Keratinocyte (primary cell): ENCODE measurements at regions not wholly inside any gene's neighbourhood (a gene's known extent, or its start where the extent isn't known, plus 50 kb on each side); places are given as distances from the start of the nearest gene placed in this dataset.

Experiments
- DNase-seq: peaks from one replicate; pipeline ENCODE4 v3.0.0-alpha.2; 2011; ENCODE audit warnings: low read depth, missing footprints, low spot score
- FAIRE-seq: peaks from 2 replicates; lab custom pipeline; 2011; peaks lifted over from hg19 to GRCh38; lab: Jason Lieb, UNC
- H2AFZ ChIP-seq: 2 replicates; pipeline ENCODE4 v1.6.0; 2012; ENCODE audit warnings: low read length, control low read depth, inconsistent platforms; ENCODE audit not compliant: control insufficient read depth
- H3K27ac ChIP-seq: 2 replicates; pipeline ENCODE4 v1.5.1; 2011; ENCODE audit warnings: low read length; ENCODE audit not compliant: control insufficient read depth, insufficient read depth
- H3K27me3 ChIP-seq: 3 replicates; pipeline ENCODE4 v1.6.0; 2011; ENCODE audit warnings: low read length; ENCODE audit not compliant: control insufficient read depth, insufficient read depth; ENCODE audit errors: extremely low read depth
- H3K36me3 ChIP-seq, 2 experiments: 2 replicates in 1 of 2; 3 replicates in 1 of 2; pipeline ENCODE4 v1.5.1; 2011; ENCODE audit warnings: low read length in 2 of 2, mild to moderate bottlenecking in 1 of 2; ENCODE audit not compliant: control insufficient read depth in 2 of 2, insufficient read depth in 2 of 2; ENCODE audit errors: extremely low read depth in 1 of 2
- H3K4me1 ChIP-seq: 3 replicates; pipeline ENCODE4 v1.5.1; 2011; ENCODE audit warnings: low read length; ENCODE audit not compliant: control insufficient read depth, insufficient read depth; ENCODE audit errors: extremely low read depth
- H3K4me2 ChIP-seq: 3 replicates; pipeline ENCODE4 v1.6.0; 2011; ENCODE audit warnings: low read depth, low read length; ENCODE audit not compliant: control insufficient read depth, insufficient read depth; ENCODE audit errors: extremely low read depth
- H3K4me3 ChIP-seq, 3 experiments: fragments of 200-600 bp in 1 of 3; sonication (generic) in 1 of 3; 2 replicates in 2 of 3; 3 replicates in 1 of 3; pipeline ENCODE4 v1.5.1; 2011 to 2016; ENCODE audit warnings: low read length in 3 of 3, mild to moderate bottlenecking in 3 of 3, control low read depth in 2 of 3, inconsistent platforms in 1 of 3, low read depth in 1 of 3, mixed read lengths in 1 of 3, mixed run types in 1 of 3, moderate library complexity in 1 of 3; ENCODE audit not compliant: control insufficient read depth in 2 of 3, insufficient read depth in 2 of 3; ENCODE audit errors: extremely low read depth in 1 of 3
- H3K79me2 ChIP-seq: 2 replicates; pipeline ENCODE4 v1.6.0; 2012; ENCODE audit warnings: low read length; ENCODE audit not compliant: control insufficient read depth, insufficient read depth
- H3K9ac ChIP-seq: 3 replicates; pipeline ENCODE4 v1.6.0; 2011; ENCODE audit warnings: low read length; ENCODE audit not compliant: control insufficient read depth, insufficient read depth; ENCODE audit errors: extremely low read depth
- H3K9me1 ChIP-seq: 3 replicates; pipeline ENCODE4 v1.6.0; 2011; ENCODE audit warnings: low read length; ENCODE audit not compliant: control insufficient read depth, insufficient read depth; ENCODE audit errors: extremely low read depth
- H3K9me3 ChIP-seq: 2 replicates; pipeline ENCODE4 v1.5.1; 2012; ENCODE audit warnings: low read depth, low read length; ENCODE audit not compliant: control insufficient read depth
- H4K20me1 ChIP-seq: 3 replicates; pipeline ENCODE4 v1.6.0; 2011; ENCODE audit warnings: low read length; ENCODE audit not compliant: control insufficient read depth, insufficient read depth; ENCODE audit errors: extremely low read depth
- EZH2 ChIP-seq: IDR thresholded peaks from one replicate; pipeline ENCODE4 v1.6.1; 2012; ENCODE audit warnings: inconsistent platforms, mild to moderate bottlenecking, low read length, moderate library complexity
- dilution Hi-C: fragments of 300-500 bp; cut with MboI; formaldehyde crosslinking; loops from one replicate; pipeline ENCODE4 v1.7.0; 2020; ENCODE audit warnings: low sequenced_read_pairs; ENCODE audit not compliant: extremely low pct_ligation_motif_present
- TF ChIP-seq, protein P1 (sequence below), 3 experiments: IDR thresholded peaks in 1 of 3; conservative IDR thresholded peaks in 1 of 3; optimal IDR thresholded peaks in 1 of 3; 2 replicates in 2 of 3; 3 replicates in 1 of 3; pipeline versions ENCODE3 to v1.5.1; 2011; ENCODE audit warnings: low read length in 3 of 3, mild to moderate bottlenecking in 3 of 3, moderate library complexity in 2 of 3, control low read depth in 1 of 3, inconsistent platforms in 1 of 3; ENCODE audit not compliant: insufficient read depth in 2 of 3; ENCODE audit errors: extremely low read depth in 1 of 3

DNA sequence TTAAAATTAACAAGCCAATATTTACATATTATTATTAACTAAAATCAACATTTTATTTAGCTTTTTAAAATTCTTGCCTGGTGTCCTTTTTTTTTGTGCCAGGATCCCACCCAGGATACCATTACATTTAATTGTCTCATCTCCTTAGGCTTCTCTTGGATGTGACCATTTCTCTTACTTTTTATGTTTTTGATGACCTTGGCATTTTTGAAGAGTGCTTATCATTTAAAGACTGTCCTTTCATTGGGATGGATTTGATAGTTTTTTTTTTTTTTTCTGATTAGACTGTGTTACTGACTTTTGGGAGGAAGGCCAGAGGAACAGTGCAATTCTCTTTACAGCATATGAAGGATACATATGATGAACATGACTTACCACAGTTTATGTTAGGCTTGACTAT lies 181.4 kb upstream of the SMIM30 start:
- no peaks in the 10 kb centered on the region for H3K27me3 ChIP-seq
- H3K4me1 ChIP-seq = no peaks in the 10 kb centered on the region
- dilution Hi-C loops = no loop called here
- FAIRE-seq (no peak), DNase-seq (no peak)
- no peaks in the 10 kb centered on the region for H3K9me1 ChIP-seq
- H3K9me3 ChIP-seq = no peaks in the 10 kb centered on the region
- H3K36me3 ChIP-seq = no peaks in the 10 kb centered on the region
- no peak overlapping the region for H2AFZ ChIP-seq
- no peak overlapping the region for H3K9ac ChIP-seq
- H3K79me2 ChIP-seq = no peaks in the 10 kb centered on the region
- no peak for TF ChIP-seq EZH2
- TF ChIP-seq, protein P1, sequence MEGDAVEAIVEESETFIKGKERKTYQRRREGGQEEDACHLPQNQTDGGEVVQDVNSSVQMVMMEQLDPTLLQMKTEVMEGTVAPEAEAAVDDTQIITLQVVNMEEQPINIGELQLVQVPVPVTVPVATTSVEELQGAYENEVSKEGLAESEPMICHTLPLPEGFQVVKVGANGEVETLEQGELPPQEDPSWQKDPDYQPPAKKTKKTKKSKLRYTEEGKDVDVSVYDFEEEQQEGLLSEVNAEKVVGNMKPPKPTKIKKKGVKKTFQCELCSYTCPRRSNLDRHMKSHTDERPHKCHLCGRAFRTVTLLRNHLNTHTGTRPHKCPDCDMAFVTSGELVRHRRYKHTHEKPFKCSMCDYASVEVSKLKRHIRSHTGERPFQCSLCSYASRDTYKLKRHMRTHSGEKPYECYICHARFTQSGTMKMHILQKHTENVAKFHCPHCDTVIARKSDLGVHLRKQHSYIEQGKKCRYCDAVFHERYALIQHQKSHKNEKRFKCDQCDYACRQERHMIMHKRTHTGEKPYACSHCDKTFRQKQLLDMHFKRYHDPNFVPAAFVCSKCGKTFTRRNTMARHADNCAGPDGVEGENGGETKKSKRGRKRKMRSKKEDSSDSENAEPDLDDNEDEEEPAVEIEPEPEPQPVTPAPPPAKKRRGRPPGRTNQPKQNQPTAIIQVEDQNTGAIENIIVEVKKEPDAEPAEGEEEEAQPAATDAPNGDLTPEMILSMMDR (optimal IDR thresholded peaks at IDR 0.05 in 1 of 3, IDR thresholded peaks at IDR 0.05 in 1 of 3, conservative IDR thresholded peaks at IDR 0.05 in 1 of 3; ENCODE audit: extremely low read depth in 1 of 3, insufficient read depth in 2 of 3, low read length in 3 of 3) = no peak
- H3K27ac ChIP-seq = no peak overlapping the region
- no peak overlapping the region for H3K4me2 ChIP-seq
- no peaks in the 10 kb centered on the region for H4K20me1 ChIP-seq
- H3K4me3 ChIP-seq = no peak overlapping the region

DNA sequence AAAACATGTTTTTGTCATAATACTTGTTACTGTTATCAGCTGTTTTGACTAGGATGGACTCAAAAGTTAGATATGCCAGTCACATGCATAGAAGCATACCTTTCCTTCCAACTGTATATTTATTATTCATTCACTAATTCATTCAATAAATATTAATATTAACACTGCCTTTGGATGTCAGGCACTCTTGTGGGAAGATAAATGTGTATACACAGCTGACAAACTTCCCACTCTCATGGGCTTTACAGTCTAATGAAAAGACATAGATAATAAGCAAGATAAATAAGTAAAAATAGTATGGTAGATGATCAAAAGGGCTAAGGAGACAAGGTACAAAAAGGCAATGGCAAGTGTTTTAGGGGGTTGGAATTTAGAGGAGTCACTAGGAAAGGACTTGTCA lies 180.1 kb upstream of the SMIM30 start:
- Histone ChIP-seq H3K4me3 (no peak overlapping the region), H3K4me2 (no peak overlapping the region), H4K20me1 (no peaks in the 10 kb centered on the region), H3K27ac (no peak overlapping the region), H3K27me3 (no peaks in the 10 kb centered on the region), H2AFZ (no peak overlapping the region), H3K4me1 (no peaks in the 10 kb centered on the region), H3K36me3 (no peaks in the 10 kb centered on the region), H3K9ac (no peak overlapping the region), H3K9me1 (no peaks in the 10 kb centered on the region), H3K79me2 (no peaks in the 10 kb centered on the region), H3K9me3 (no peaks in the 10 kb centered on the region)
- no peak for TF ChIP-seq EZH2
- TF ChIP-seq, protein P1 (optimal IDR thresholded peaks at IDR 0.05 in 1 of 3, IDR thresholded peaks at IDR 0.05 in 1 of 3, conservative IDR thresholded peaks at IDR 0.05 in 1 of 3; ENCODE audit: extremely low read depth in 1 of 3, insufficient read depth in 2 of 3, low read length in 3 of 3) = no peak
- FAIRE-seq (no peak), DNase-seq (no peak)
- dilution Hi-C loops = no loop called here
